GM13976 (cell line): ENCODE measurements at regions not wholly inside any gene's neighbourhood (a gene's known extent, or its start where the extent isn't known, plus 50 kb on each side); places are given as distances from the start of the nearest gene placed in this dataset.

Experiments used
- DNase-seq: peaks from one replicate; pipeline ENCODE4 v3.0.0; 2012; ENCODE audit warnings: low spot score
- in situ Hi-C: fragments of 300-500 bp; cut with MboI; formaldehyde crosslinking; loops from one replicate; pipeline ENCODE4 v1.12.0; 2022; ENCODE audit warnings: low sequenced_read_pairs, mixed read lengths, inconsistent platforms; ENCODE audit not compliant: unreplicated experiment
- TF ChIP-seq, protein P1 (sequence below): IDR thresholded peaks from 2 replicates; pipeline ENCODE4 v1.5.1; 2012; ENCODE audit warnings: borderline replicate concordance, mild to moderate bottlenecking; ENCODE audit not compliant: insufficient read depth; ENCODE audit errors: extremely low read depth, missing control alignments, control extremely low read depth

GRCh38 chr16:11430601-11431317 lies 85.5 kb downstream of the RMI2 start:
- TF ChIP-seq, protein P1, sequence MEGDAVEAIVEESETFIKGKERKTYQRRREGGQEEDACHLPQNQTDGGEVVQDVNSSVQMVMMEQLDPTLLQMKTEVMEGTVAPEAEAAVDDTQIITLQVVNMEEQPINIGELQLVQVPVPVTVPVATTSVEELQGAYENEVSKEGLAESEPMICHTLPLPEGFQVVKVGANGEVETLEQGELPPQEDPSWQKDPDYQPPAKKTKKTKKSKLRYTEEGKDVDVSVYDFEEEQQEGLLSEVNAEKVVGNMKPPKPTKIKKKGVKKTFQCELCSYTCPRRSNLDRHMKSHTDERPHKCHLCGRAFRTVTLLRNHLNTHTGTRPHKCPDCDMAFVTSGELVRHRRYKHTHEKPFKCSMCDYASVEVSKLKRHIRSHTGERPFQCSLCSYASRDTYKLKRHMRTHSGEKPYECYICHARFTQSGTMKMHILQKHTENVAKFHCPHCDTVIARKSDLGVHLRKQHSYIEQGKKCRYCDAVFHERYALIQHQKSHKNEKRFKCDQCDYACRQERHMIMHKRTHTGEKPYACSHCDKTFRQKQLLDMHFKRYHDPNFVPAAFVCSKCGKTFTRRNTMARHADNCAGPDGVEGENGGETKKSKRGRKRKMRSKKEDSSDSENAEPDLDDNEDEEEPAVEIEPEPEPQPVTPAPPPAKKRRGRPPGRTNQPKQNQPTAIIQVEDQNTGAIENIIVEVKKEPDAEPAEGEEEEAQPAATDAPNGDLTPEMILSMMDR = no peak
- no peak for DNase-seq
- in situ Hi-C loops = no loop called here

- TF ChIP-seq, protein P1 = no peak
- in situ Hi-C loops = no loop called here
Measured at GRCh38 chr16:11431915-11432465, 86.7 kb downstream of the RMI2 start.

GRCh38 chr16:11432856-11433395 lies 87.7 kb downstream of the RMI2 start:
- TF ChIP-seq, protein P1 = no peak
- in situ Hi-C loops = no loop called here
- no peak for DNase-seq

More at GRCh38 chr16:11431915-11432465, 86.7 kb downstream of the RMI2 start:
- DNase-seq = no peak

- in situ Hi-C loops = no loop called here
- TF ChIP-seq, protein P1 = no peak
- no peak for DNase-seq
Measured at GRCh38 chr16:11435576-11435975, 90.3 kb downstream of the RMI2 start.

GRCh38 chr16:11437069-11437468 lies 91.8 kb downstream of the RMI2 start:
- in situ Hi-C loops = no loop called here
- DNase-seq = no peak
- TF ChIP-seq, protein P1 = no peak

DNA sequence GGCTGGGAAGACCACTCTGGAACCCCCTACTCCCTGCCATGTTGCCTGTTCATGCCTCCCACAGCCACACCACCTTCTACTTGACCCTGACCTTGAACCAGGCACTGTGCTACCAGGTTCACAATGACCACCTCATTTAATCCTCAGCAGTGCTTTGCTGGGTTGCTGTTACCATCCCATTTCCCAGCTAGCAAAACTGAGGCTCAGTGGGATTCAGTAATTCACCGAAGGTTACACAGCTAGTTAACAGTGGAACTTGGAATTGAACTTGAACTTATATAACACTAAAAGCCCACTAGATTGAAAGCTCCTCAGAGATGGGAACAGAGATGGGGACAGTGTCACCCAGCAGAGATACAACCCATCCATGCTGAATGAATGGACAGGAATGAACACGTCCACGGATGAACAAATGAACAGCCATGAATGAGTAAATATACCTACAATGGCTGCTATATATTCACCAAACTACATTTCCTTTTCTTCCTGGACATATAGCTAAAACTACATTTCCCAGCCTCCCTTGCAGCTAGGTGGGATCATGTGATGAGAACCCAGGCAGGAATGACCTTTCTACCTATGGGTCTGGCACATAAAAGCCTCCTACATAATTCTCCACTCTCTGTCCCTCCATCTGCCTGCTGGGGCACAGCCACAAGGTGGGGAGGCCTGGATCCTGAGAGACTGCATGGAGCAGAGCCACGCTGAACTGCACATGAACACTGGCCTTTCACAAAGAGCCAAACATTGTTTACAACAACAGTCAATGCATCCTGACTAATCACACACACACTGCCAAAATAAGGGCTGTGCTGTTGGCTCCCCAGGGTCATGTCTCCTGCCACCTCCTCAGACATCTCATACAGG lies 94.8 kb downstream of the RMI2 start:
- TF ChIP-seq, protein P1 = no peak
- in situ Hi-C loops = no loop called here
- no peak for DNase-seq
